22Rv1 (cell line): ENCODE measurements at regions not wholly inside any gene's neighbourhood (a gene's known extent, or its start where the extent isn't known, plus 50 kb on each side); places are given as distances from the start of the nearest gene placed in this dataset.

Experiments used
- ZFX ChIP-seq: fragments of 450-650 bp; IDR thresholded peaks from 2 replicates; pipeline ENCODE4 v1.6.1; 2017; ENCODE audit warnings: antibody characterized with exemption, borderline replicate concordance
- TF ChIP-seq, protein P1 (sequence below): fragments of 450-650 bp; IDR thresholded peaks from 2 replicates; pipeline ENCODE4 v1.5.1; 2017; ENCODE audit warnings: mild to moderate bottlenecking

DNA sequence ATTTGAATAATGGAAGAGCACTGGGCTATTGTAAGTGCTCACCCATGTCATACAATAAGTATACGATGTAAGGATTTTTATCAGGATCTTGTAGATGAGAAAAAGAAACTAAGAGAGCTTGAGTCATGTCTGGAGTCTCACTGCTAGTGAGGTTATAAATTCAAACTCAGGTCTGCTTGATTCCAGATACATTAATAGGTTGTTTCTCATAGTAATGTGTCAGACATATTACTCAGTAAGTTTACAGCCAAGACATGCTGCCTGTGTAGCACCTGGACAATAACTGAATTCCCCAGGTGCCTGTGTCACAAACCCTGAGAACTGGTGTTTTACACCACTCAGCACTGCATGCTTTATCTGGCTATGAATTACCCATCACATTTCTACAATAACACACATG lies 216.9 kb upstream of the LRP1B start:
- TF ChIP-seq, protein P1, sequence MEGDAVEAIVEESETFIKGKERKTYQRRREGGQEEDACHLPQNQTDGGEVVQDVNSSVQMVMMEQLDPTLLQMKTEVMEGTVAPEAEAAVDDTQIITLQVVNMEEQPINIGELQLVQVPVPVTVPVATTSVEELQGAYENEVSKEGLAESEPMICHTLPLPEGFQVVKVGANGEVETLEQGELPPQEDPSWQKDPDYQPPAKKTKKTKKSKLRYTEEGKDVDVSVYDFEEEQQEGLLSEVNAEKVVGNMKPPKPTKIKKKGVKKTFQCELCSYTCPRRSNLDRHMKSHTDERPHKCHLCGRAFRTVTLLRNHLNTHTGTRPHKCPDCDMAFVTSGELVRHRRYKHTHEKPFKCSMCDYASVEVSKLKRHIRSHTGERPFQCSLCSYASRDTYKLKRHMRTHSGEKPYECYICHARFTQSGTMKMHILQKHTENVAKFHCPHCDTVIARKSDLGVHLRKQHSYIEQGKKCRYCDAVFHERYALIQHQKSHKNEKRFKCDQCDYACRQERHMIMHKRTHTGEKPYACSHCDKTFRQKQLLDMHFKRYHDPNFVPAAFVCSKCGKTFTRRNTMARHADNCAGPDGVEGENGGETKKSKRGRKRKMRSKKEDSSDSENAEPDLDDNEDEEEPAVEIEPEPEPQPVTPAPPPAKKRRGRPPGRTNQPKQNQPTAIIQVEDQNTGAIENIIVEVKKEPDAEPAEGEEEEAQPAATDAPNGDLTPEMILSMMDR: no peak
- TF ChIP-seq ZFX: no peak
